Smooth muscle cell (in vitro differentiated cells): ENCODE measurements at regions not wholly inside any gene's neighbourhood (a gene's known extent, or its start where the extent isn't known, plus 50 kb on each side); places are given as distances from the start of the nearest gene placed in this dataset.

ENCODE experiments used
- DNase-seq: peaks from one replicate; lab custom pipeline; 2025; ENCODE audit not compliant: unreplicated experiment; lab: John Stamatoyannopoulos, UW
- H2AFZ ChIP-seq: fragments of 200-600 bp; sonication (generic); 2 replicates; pipeline ENCODE4 v1.6.0; 2016; ENCODE audit warnings: antibody characterized with exemption, low read depth, mild to moderate bottlenecking
- H3F3A ChIP-seq: fragments of 200-600 bp; sonication (generic); 2 replicates; pipeline ENCODE4 v1.6.0; 2017; ENCODE audit warnings: antibody characterized with exemption, low read depth
- H3K27ac ChIP-seq: fragments of 200-600 bp; sonication (generic); 2 replicates; pipeline ENCODE4 v1.5.1; 2016; ENCODE audit warnings: low read depth, mild to moderate bottlenecking
- H3K27me3 ChIP-seq: fragments of 200-600 bp; sonication (generic); 2 replicates; pipeline ENCODE4 v1.6.1; 2016; ENCODE audit warnings: low read depth, mild to moderate bottlenecking
- H3K36me3 ChIP-seq: fragments of 200-600 bp; sonication (generic); 2 replicates; pipeline ENCODE4 v1.5.1; 2016; ENCODE audit warnings: low read depth
- H3K4me1 ChIP-seq: fragments of 200-600 bp; sonication (generic); 2 replicates; pipeline ENCODE4 v1.5.1; 2016; ENCODE audit warnings: low read depth
- H3K4me2 ChIP-seq: fragments of 200-600 bp; sonication (generic); 2 replicates; pipeline ENCODE4 v1.6.0; 2016; ENCODE audit warnings: mild to moderate bottlenecking
- H3K4me3 ChIP-seq: fragments of 200-600 bp; sonication (generic); 2 replicates; pipeline ENCODE4 v1.5.1; 2016; ENCODE audit warnings: mild to moderate bottlenecking
- H3K79me2 ChIP-seq: fragments of 200-600 bp; sonication (generic); 2 replicates; pipeline ENCODE4 v1.6.0; 2016; ENCODE audit warnings: low read depth, mild to moderate bottlenecking
- H3K9ac ChIP-seq: fragments of 200-600 bp; sonication (generic); 2 replicates; pipeline ENCODE4 v1.6.0; 2016; ENCODE audit warnings: low read depth
- H3K9me3 ChIP-seq: fragments of 200-600 bp; sonication (generic); replicated peaks from 2 replicates; pipeline ENCODE4 v1.5.1; 2016; ENCODE audit warnings: low read depth
- H4K20me1 ChIP-seq: fragments of 200-600 bp; sonication (generic); 2 replicates; pipeline ENCODE4 v1.6.0; 2016; ENCODE audit warnings: low read depth
- CTCF ChIP-seq: fragments of 200-600 bp; sonication (generic); IDR thresholded peaks from 2 replicates; pipeline ENCODE4 v1.5.1; 2017; ENCODE audit warnings: borderline replicate concordance, mild to moderate bottlenecking, antibody characterized with exemption; ENCODE audit not compliant: insufficient read depth, poor library complexity, severe bottlenecking
- WGBS: methylation state at CpG from one replicate; pipeline ENCODE4 v1.1.7; 2016; ENCODE audit warnings: low lambda C conversion rate; 5-methylcytosine and 5-hydroxymethylcytosine counted together

- Histone ChIP-seq H3K9me3 (no peaks in the 10 kb centered on the region), H3K4me2 (peak overlapping the region; percentile 11), H3K27me3 (no peaks in the 10 kb centered on the region), H2AFZ (no peak overlapping the region), H3K9ac (no peak overlapping the region), H3K79me2 (no peaks in the 10 kb centered on the region), H4K20me1 (no peaks in the 10 kb centered on the region), H3K27ac (no peak overlapping the region), H3K36me3 (no peaks in the 10 kb centered on the region), H3K4me3 (no peak overlapping the region), H3F3A (peaks cover 11% of the 10 kb centered on the region), H3K4me1 (peaks cover 22% of the 10 kb centered on the region)
- 83% methylated on average over 4 of the region's 4 CpGs for WGBS
- no peak for TF ChIP-seq CTCF
- DNase-seq = no peak
Measured at GRCh38 chr11:130780437-130780836, 135.8 kb downstream of the SNX19 start.

GRCh38 chr11:130781931-130782330 is 134.3 kb downstream of the SNX19 start:
- Histone ChIP-seq H2AFZ (no peak overlapping the region), H3K4me2 (peak overlapping the region; percentile 68), H3F3A (peaks cover 11% of the 10 kb centered on the region), H3K4me3 (no peak overlapping the region), H3K27me3 (no peaks in the 10 kb centered on the region), H4K20me1 (no peaks in the 10 kb centered on the region), H3K36me3 (no peaks in the 10 kb centered on the region), H3K4me1 (peaks cover 22% of the 10 kb centered on the region), H3K9me3 (no peaks in the 10 kb centered on the region), H3K9ac (peak overlapping the region; percentile 80), H3K79me2 (no peaks in the 10 kb centered on the region), H3K27ac (peak overlapping the region; percentile 91)
- DNase-seq = no peak
- no peak for TF ChIP-seq CTCF
- 12% methylated on average over 2 of the region's 2 CpGs for WGBS

GRCh38 chr11:130782361-130783222 is 133.7 kb downstream of the SNX19 start:
- no peak for DNase-seq
- no peak overlapping the region for H3K4me3 ChIP-seq

More at GRCh38 chr11:130782361-130783222, 133.7 kb downstream of the SNX19 start:
- Histone ChIP-seq H3K36me3 (no peaks in the 10 kb centered on the region), H3K4me1 (peaks cover 22% of the 10 kb centered on the region), H4K20me1 (no peaks in the 10 kb centered on the region), H3F3A (peaks cover 11% of the 10 kb centered on the region), H3K27ac (peak overlapping the region; percentile 91), H2AFZ (peak overlapping the region; percentile 14), H3K9ac (peak overlapping the region; percentile 80), H3K9me3 (no peaks in the 10 kb centered on the region), H3K4me2 (peak overlapping the region; percentile 68), H3K79me2 (no peaks in the 10 kb centered on the region), H3K27me3 (no peaks in the 10 kb centered on the region)
- WGBS = 40% methylated on average over 14 of the region's 14 CpGs
- no peak for TF ChIP-seq CTCF
